D721Med (cell line): ENCODE measurements at regions not wholly inside any gene's neighbourhood (a gene's known extent, or its start where the extent isn't known, plus 50 kb on each side); places are given as distances from the start of the nearest gene placed in this dataset.

Source experiments
- DNase-seq: peaks from one replicate; pipeline ENCODE4 v3.0.0; 2011; ENCODE audit warnings: low spot score; ENCODE audit not compliant: insufficient read length
- FAIRE-seq: peaks from 2 replicates; lab custom pipeline; 2011; peaks lifted over from hg19 to GRCh38; lab: Jason Lieb, UNC
- CTCF ChIP-seq: IDR thresholded peaks from 2 replicates; pipeline ENCODE4 v1.5.1; 2012; ENCODE audit warnings: mild to moderate bottlenecking, control low read depth; ENCODE audit not compliant: insufficient read depth; ENCODE audit errors: missing control alignments

GRCh38 chr5:164296603-164297080, 791.2 kb downstream of the MAT2B start:
- FAIRE-seq, result no peak
- TF ChIP-seq CTCF, result no peak
- DNase-seq, result no peak

GRCh38 chr5:164298165-164298564, 792.7 kb downstream of the MAT2B start:
- no peak for FAIRE-seq
- TF ChIP-seq CTCF, result no peak
- DNase-seq, result no peak

DNA sequence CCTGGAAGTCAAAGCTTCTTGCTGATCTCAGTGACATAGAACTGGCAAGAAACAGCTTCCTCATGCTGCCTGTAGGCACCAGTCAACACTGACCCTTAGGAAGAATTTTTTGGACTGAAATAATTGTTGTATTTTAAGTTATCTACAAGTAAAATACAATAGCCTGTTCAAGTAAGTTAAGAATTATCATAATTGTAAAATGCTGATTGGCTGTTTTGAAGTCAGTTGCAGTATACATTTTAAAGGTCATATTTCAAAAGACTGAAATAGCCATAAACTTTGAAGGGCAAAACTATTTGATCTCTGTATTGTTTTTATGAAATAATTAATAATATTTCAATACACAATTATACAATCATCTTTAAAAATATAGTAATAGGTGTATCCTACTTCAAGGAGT, 794.9 kb downstream of the MAT2B start:
- FAIRE-seq (no peak), DNase-seq (no peak)
- no peak for TF ChIP-seq CTCF

DNA sequence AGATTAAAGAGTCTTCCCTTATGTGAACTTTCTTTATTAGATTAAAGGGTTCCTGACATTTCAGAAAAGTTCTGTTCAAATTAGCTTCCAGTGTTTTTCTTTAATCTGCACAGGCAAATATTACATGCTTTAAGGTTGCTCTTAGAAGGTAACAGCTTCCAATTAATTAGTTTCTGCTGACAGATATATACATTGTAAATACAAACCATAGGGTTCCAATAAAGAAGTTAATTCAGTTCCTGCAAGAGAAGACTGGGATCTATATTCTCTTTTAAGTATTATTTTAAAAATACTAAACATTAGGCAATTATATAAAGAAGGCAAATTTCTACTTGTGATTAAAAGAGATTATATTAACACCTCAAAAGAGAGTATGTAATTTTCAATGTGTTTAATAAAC, 795.7 kb downstream of the MAT2B start:
- TF ChIP-seq CTCF, result no peak
- no peak for DNase-seq
- no peak for FAIRE-seq

DNA sequence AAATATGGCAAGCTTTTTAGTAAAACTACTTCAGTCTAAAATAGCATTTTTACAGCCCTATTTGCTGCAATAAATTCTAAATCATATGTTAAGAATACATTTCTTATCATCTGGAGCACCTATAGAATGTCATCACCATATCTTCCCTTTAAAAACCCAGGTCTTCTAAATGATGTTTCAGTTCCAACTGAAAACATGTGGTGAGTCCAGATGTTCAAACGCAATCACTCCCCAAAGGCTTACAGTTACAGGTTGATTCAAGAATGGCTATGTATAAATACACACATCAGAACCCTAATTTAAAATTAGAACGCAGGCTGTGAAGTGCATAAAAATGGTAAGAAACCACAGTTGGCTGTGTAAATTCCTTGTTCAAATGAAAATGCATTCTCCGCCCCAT, 796.3 kb downstream of the MAT2B start:
- no peak for TF ChIP-seq CTCF
- FAIRE-seq, result no peak
- no peak for DNase-seq

GRCh38 chr5:164302533-164303235, 797.3 kb downstream of the MAT2B start:
- TF ChIP-seq CTCF, result no peak
- DNase-seq (no peak), FAIRE-seq (no peak)

DNA sequence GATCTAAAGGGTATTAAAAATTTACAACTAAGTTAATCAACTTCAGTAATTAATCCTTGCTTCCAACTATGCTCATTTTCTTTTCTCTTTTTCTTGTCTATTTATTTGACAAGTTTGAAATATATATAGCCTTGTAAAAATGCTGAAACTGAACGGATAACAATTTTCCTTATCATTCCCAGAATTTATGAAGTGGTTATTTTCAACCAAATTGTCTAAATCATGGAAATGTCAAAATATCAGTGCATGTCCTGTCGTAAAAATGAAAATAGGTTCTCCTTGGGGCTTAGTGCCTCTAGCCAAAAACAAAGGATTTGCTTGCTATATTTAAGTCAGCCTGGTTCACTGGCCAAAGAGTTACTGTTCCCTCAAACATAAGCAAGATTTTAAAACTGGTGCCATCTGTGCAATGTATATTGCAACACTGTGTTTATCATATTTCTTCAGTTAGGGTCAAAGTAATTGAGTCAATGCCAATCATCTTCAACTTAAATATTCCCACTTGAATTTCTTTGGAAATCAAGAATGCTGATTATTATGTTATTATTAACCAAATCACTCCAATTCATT, 798.3 kb downstream of the MAT2B start:
- DNase-seq (no peak), FAIRE-seq (no peak)
- TF ChIP-seq CTCF, result no peak
